ENCODE measurements at regions not wholly inside any gene's neighbourhood (a gene's known extent, or its start where the extent isn't known, plus 50 kb on each side); places are given as distances from the start of the nearest gene placed in this dataset.

DNA sequence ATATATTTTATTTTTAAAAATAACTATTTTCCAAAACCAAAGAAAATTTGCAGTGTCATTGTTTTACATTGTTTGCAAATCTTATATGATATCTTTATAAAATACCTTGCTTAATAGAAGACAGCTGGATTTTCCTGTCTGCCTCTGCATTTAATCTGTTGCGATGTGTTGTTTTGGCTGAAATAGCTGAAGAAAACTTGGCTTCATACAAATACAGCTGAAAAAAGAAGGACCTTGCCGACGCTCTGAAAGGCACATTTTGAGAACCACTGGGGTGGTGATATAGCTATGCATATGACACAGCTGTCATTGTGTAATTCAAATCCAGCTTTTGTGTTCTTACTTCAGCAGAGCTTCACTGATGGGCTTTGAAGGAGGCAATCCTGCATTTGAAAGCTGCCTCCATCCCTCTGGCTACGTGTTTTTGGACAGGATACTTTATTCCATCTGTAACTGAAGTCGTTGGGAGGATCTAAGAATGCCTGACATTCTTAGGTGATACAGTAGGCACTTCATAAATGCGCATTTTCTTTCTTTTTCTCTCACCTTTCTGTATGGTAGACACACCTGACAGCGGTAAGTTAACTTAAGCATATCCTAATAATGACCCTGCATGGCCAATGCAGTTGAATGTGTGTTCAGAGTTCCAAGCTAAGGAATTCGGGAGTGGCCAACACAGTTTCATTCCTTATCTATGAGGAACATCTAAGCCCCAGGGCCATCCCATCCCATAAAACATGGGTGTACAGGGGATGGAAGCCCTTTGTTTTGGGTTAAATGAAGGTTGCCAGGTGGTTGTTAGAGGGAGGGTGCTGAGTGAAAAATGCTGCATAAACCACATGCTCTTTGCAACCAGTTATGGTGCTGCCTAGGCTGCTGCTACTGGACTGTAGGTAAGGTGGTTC lies 213.0 kb downstream of the TFAP2A start:
- Histone ChIP-seq H3K27me3 (ENCODE audit: insufficient read depth, low read length) (no peaks in the 10 kb centered on the region), H2AFZ (ENCODE audit: low read depth, low read length, poor library complexity, severe bottlenecking) (no peak overlapping the region), H3K79me2 (ENCODE audit: insufficient read depth, low read length) (no peaks in the 10 kb centered on the region), H3K36me3 (ENCODE audit: control insufficient read depth in 1 of 2, insufficient read depth in 2 of 2, low read length in 2 of 2) (no peaks in the 10 kb centered on the region), H3K9me3 (ENCODE audit: control insufficient read depth in 1 of 2, insufficient read depth in 1 of 2, low read depth in 1 of 2, low read length in 2 of 2) (no peaks in the 10 kb centered on the region), H3K9ac (ENCODE audit: low read length) (no peak overlapping the region), H3K4me1 (ENCODE audit: control insufficient read depth in 1 of 2, insufficient read depth in 2 of 2, low read length in 2 of 2) (no peaks in the 10 kb centered on the region), H3K4me2 (ENCODE audit: low read length) (no peak overlapping the region), H3K27ac (ENCODE audit: low read depth, low read length) (no peak overlapping the region), H3K9me2 (ENCODE audit: insufficient read depth) (no peaks in the 10 kb centered on the region), H4K20me1 (ENCODE audit: insufficient read depth) (no peaks in the 10 kb centered on the region), H3K4me3 (replicated peaks in 1 of 2; ENCODE audit: low read depth in 1 of 2, low read length in 2 of 2) (no peak overlapping the region)
- ATAC-seq, result no peak
- DNase-seq (ENCODE audit: low read depth, low spot score), result no peak
- no peak for TF ChIP-seq JUND (IDR thresholded peaks at IDR 0.05)
- TF ChIP-seq SRF (IDR thresholded peaks at IDR 0.05; ENCODE audit: low read depth), result no peak
- TF ChIP-seq YY1 (IDR thresholded peaks at IDR 0.05; ENCODE audit: extremely low read depth, insufficient replicate concordance, low read depth, low read length), result no peak
- no peak for TF ChIP-seq POLR2A (IDR thresholded peaks at IDR 0.05; ENCODE audit: borderline replicate concordance, extremely low read depth, insufficient read depth, insufficient read length)
- TF ChIP-seq SP1 (IDR thresholded peaks at IDR 0.05; ENCODE audit: low read depth), result no peak
- no peak for TF ChIP-seq CBX3 (IDR thresholded peaks at IDR 0.05; ENCODE audit: low read depth)
- intact Hi-C loops (cut with micrococcal nuclease), result no loop called here
- ChIA-PET POLR2A (no interaction called here), RAD21 (ENCODE audit: low non-redundant PET in 1 of 2, low total read pairs in 2 of 2, uncharacterized antibody in 2 of 2, unreplicated experiment in 2 of 2) (no interaction called here), CTCF (no interaction called here)
- BruUV-seq (replicated peaks), result no TSS peak

DNA sequence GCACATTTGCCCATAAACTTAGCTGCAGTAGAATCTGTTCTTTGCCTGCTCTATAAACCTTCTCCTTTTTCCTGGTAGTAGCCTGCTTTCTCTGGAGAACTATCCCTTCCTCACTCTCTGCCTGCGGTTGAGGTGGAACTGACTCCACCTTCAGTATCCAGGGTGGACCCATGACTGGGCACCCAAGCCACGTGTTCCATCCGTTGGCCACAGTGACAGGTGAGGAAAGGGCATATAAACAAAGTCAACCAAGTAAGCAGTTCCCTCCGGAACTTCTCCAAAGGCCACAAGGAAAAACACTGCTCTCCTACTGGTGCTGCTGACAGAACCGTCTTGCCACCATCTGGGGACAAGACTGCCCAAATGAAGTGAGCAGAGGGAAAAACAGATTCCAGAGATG lies 218.8 kb downstream of the TFAP2A start:
- H3K4me2 ChIP-seq (ENCODE audit: low read length), result no peak overlapping the region
- CTCF ChIA-PET, result no interaction called here
- no TSS peak for BruUV-seq (replicated peaks)

More for the DNA sequence above, 218.8 kb downstream of the TFAP2A start:
- Histone ChIP-seq H3K9ac (ENCODE audit: low read length) (no peak overlapping the region), H3K9me3 (ENCODE audit: control insufficient read depth in 1 of 2, insufficient read depth in 1 of 2, low read depth in 1 of 2, low read length in 2 of 2) (no peaks in the 10 kb centered on the region), H3K4me1 (ENCODE audit: control insufficient read depth in 1 of 2, insufficient read depth in 2 of 2, low read length in 2 of 2) (no peaks in the 10 kb centered on the region), H3K79me2 (ENCODE audit: insufficient read depth, low read length) (no peaks in the 10 kb centered on the region), H3K27me3 (ENCODE audit: insufficient read depth, low read length) (no peaks in the 10 kb centered on the region), H3K9me2 (ENCODE audit: insufficient read depth) (no peaks in the 10 kb centered on the region), H3K36me3 (ENCODE audit: control insufficient read depth in 1 of 2, insufficient read depth in 2 of 2, low read length in 2 of 2) (no peaks in the 10 kb centered on the region), H4K20me1 (ENCODE audit: insufficient read depth) (no peaks in the 10 kb centered on the region), H3K4me3 (replicated peaks in 1 of 2; ENCODE audit: low read depth in 1 of 2, low read length in 2 of 2) (no peak overlapping the region), H3K27ac (ENCODE audit: low read depth, low read length) (no peak overlapping the region), H2AFZ (ENCODE audit: low read depth, low read length, poor library complexity, severe bottlenecking) (no peak overlapping the region)
- ChIA-PET RAD21 (ENCODE audit: low non-redundant PET in 1 of 2, low total read pairs in 2 of 2, uncharacterized antibody in 2 of 2, unreplicated experiment in 2 of 2) (no interaction called here), POLR2A (no interaction called here)
- ATAC-seq, result no peak
- no peak for DNase-seq (ENCODE audit: low read depth, low spot score)
- TF ChIP-seq CEBPB (IDR thresholded peaks at IDR 0.05; ENCODE audit: low read depth) (no peak), JUND (IDR thresholded peaks at IDR 0.05) (no peak), ZNF274 (IDR thresholded peaks at IDR 0.05; ENCODE audit: low read depth, low read length) (no peak), FOSL1 (IDR thresholded peaks at IDR 0.05; ENCODE audit: low read depth) (no peak), SRF (IDR thresholded peaks at IDR 0.05; ENCODE audit: low read depth) (no peak), SP1 (IDR thresholded peaks at IDR 0.05; ENCODE audit: low read depth) (no peak)
- TF ChIP-seq, protein P1, sequence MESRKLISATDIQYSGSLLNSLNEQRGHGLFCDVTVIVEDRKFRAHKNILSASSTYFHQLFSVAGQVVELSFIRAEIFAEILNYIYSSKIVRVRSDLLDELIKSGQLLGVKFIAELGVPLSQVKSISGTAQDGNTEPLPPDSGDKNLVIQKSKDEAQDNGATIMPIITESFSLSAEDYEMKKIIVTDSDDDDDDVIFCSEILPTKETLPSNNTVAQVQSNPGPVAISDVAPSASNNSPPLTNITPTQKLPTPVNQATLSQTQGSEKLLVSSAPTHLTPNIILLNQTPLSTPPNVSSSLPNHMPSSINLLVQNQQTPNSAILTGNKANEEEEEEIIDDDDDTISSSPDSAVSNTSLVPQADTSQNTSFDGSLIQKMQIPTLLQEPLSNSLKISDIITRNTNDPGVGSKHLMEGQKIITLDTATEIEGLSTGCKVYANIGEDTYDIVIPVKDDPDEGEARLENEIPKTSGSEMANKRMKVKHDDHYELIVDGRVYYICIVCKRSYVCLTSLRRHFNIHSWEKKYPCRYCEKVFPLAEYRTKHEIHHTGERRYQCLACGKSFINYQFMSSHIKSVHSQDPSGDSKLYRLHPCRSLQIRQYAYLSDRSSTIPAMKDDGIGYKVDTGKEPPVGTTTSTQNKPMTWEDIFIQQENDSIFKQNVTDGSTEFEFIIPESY (IDR thresholded peaks at IDR 0.05; ENCODE audit: extremely low read depth, insufficient replicate concordance, low read length), result no peak
- intact Hi-C loops (cut with micrococcal nuclease), result no loop called here
